Endothelial cell of umbilical vein (primary cell): ENCODE measurements at regions not wholly inside any gene's neighbourhood (a gene's known extent, or its start where the extent isn't known, plus 50 kb on each side); places are given as distances from the start of the nearest gene placed in this dataset.

Experiments used
- EZH2 ChIP-seq: IDR thresholded peaks from 2 replicates; pipeline ENCODE4 v1.6.1; 2012; ENCODE audit warnings: borderline replicate concordance, low read depth, mild to moderate bottlenecking, moderate library complexity, low read length, inconsistent platforms; ENCODE audit not compliant: severe bottlenecking
- MYC ChIP-seq: IDR thresholded peaks from one replicate; pipeline ENCODE4 v1.6.1; 2011; ENCODE audit warnings: mild to moderate bottlenecking, low read depth, low read length
- TF ChIP-seq, protein P1 (sequence below), 2 donors: IDR thresholded peaks; 1 replicate in 1 of 2; 2 replicates in 1 of 2; pipeline ENCODE4 v1.5.1; 2011; ENCODE audit warnings: low read length in 2 of 2, mild to moderate bottlenecking in 2 of 2, moderate library complexity in 2 of 2, control low read depth in 1 of 2, inconsistent platforms in 1 of 2, low read depth in 1 of 2; ENCODE audit not compliant: insufficient read depth in 1 of 2; ENCODE audit errors: extremely low read depth in 1 of 2

- no peak for TF ChIP-seq EZH2
- no peak for TF ChIP-seq MYC
- TF ChIP-seq, protein P1, sequence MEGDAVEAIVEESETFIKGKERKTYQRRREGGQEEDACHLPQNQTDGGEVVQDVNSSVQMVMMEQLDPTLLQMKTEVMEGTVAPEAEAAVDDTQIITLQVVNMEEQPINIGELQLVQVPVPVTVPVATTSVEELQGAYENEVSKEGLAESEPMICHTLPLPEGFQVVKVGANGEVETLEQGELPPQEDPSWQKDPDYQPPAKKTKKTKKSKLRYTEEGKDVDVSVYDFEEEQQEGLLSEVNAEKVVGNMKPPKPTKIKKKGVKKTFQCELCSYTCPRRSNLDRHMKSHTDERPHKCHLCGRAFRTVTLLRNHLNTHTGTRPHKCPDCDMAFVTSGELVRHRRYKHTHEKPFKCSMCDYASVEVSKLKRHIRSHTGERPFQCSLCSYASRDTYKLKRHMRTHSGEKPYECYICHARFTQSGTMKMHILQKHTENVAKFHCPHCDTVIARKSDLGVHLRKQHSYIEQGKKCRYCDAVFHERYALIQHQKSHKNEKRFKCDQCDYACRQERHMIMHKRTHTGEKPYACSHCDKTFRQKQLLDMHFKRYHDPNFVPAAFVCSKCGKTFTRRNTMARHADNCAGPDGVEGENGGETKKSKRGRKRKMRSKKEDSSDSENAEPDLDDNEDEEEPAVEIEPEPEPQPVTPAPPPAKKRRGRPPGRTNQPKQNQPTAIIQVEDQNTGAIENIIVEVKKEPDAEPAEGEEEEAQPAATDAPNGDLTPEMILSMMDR (IDR thresholded peaks at IDR 0.05; ENCODE audit: extremely low read depth in 1 of 2, insufficient read depth in 1 of 2, low read depth in 1 of 2, low read length in 2 of 2) = no peak
Measured at GRCh38 chr6:168992446-168993144, 261.1 kb downstream of the THBS2 start.
